ENCODE measurements at regions not wholly inside any gene's neighbourhood (a gene's known extent, or its start where the extent isn't known, plus 50 kb on each side); places are given as distances from the start of the nearest gene placed in this dataset.
"Not testable (repeated sequence)": the region's sequence is repeated elsewhere in the genome, so short reads cannot be mapped to it uniquely, and the experiment has no call there.

DNA sequence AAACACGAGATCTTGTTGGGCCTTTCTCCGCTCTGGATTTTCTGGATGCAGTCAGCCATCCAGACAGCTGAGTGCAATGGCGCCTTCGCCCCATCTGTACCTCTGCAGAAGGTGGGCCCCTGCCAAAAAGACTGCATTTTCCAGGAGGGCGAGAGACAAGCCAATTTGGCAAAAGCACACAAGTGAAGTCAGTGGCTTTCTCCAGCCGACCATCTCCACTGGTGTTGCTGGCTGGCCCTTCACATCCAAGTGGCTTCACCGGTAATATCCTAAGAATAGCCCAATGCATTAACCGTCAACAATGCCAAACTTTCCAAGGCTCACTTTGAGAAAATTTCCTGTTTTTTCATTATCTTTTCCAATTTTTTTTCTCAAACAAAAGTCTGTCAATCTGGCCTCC lies 96.2 kb upstream of the MXRA5 start:
- no peak for DNase-seq (ENCODE audit: low read depth)

DNA sequence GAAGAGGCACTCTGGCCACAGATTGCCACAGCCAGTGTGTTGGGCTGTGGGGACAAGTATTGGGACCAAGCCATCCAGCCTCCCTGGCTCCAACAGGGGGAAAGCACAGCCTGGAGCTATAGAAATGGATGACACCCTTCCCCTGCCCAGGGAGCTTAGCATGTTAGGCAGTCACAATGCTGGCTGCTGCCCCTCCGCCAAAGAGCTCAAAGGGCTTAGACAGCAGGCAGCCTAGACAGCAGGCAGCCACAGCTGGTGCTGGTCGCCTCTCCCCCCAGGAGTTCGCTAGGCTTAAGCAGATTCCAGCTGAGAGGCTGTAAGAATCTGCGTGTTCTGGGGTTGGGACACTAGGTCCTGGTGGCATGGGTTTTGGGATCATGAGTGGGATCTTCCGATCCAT lies 94.5 kb upstream of the MXRA5 start:
- DNase-seq (ENCODE audit: low read depth) = no peak

DNA sequence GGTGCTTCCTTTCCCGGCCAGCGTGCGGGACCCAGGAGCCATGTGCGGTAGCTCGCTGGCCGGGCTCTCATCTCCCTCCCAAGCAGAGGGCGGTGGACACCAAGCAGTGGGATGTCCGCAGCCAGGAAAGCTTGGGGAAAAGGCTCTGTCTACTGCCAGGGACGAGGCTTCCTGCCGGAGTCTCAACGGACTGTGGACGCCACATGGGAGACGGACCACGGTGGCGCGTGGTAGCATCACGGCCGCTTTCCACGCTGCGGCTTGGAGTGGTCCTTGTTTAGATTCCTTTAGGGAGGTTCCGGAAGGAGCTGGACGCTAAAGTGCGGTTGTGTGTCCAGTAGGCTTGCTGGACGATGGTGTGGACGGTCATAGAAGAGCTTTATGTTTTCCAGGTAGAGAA lies 89.5 kb upstream of the MXRA5 start:
- DNase-seq (ENCODE audit: low read depth) = not testable (repeated sequence)

DNA sequence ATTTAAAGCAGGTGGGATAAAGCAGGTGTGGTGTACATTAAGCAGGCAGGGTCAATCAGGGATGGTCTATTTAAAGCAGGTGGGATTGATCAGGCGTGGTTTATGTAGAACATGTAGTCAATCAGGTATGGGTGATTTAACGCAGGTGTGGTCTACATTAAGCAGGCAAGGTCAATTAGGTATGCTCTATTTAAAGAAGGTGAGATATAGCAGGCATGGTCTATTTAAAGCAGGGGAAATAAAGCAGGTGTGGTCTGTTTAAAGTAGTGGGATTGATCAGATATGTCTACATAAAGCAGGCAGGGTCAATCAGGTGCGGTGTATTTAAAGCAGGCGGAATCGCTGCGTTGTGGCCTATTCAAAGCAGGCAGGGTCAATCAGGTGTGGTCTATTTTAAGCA lies 88.6 kb upstream of the MXRA5 start:
- DNase-seq (ENCODE audit: low read depth) = no peak

DNA sequence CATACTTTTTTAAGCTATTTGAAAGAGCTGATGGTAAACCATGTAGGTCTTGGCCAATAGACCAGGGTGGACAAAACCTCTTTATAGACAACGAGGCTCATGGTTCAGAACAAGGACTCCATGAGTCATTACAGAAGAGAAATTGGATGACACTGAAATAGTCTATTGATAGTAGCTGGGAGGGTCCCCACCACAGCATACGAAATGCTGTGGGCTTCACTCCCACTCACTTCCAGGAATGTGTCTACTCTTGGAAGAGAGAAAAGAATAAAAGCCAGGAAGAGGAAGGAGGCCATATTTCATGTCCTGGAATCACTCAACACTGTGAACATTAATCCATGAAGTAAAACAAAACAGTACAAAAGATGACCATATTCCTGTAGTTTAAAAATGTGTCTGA lies 82.3 kb upstream of the MXRA5 start:
- DNase-seq (ENCODE audit: low read depth) = no peak

DNA sequence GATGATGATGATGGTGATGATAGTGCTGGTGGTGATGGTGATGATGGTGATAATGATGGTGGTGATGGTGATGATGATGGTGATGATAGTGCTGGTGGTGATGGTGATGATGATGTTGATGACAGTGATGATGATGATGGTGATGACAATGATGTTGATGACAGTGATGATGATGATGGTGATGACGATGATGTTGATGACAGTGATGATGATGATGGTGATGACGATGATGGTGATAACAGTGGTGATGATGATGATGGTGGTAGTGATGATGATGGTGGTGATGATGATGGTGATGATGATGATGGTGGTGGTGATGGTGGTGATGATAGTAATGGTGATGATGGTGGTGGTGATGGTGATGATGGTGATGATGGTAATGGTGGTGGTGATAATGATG lies 80.1 kb upstream of the MXRA5 start:
- DNase-seq (ENCODE audit: low read depth) = no peak

DNA sequence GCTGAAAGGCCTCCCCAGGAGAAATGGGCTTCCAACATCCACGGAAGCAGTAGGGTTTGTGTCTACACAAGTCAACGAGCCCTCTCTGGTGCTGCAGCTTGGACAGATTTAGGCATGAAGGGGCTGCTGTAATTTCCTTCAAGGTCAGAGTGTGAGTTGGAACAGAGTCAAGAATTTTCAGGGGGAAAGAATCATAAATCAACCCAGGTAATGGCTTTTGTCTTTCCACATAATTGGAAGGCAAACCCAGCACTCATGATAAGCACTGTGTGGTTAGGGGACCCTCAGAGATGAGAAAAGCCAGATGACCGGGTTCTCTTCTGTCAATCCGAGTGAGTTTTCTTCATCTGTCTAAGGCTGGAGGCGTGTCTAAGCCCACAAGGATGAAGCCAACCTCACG lies 78.6 kb upstream of the MXRA5 start:
- no peak for DNase-seq (ENCODE audit: low read depth)

DNA sequence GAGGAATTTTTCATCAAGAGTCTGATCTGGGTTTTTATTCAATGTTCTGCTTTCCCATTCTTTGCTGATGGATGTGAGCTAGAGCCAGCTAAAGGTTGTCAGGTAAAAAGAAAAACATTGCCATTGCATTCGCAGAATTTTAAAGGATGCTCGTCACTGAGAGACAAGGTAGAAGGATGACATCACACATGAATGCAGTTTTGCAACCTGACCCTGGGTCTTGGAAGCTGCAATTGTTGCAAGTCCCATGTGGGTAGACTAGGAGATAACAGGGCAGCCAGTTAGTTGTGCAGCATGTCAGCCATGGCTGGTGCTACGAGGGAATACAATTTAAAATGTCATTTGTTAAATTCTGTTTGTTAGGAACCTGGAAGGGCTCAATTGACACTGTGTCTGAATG lies 73.9 kb upstream of the MXRA5 start:
- DNase-seq (ENCODE audit: low read depth) = no peak

DNA sequence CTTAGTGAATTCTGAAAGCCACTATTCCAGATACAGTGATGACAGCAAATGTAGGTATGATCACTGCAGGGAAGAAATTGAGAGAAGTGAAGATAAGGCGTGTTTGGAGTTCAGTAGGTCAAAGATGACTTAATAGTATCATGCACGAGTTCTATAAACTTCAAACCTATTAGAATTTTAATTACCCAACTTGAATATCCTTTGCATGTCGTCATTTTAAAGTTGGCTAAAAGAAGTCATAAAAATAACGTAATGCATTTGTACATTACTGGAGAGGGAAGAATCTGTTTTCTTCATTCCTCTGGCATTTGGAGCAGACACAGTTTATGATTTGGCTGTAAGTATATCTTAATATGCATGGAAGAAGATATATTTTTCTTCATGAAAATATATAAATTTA lies 68.6 kb upstream of the MXRA5 start:
- DNase-seq (ENCODE audit: low read depth) = no peak

DNA sequence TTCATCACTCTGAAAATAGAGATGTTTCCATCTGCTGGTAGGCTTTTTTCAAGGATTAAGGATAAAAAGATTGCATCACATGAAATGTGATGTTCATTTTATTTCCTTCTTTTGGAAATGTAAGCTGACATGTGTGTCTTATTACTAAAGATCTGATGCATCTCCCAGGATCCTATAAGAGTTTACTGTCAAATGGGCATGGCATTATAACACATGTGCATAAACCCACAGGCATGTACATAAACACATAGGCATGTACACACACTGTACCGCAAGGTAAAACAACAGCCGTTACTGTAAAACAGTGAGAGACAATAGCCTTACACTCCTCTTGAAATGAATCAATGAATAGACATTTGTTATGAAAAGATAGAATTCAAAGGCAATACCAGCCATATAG lies 65.2 kb upstream of the MXRA5 start:
- not testable (repeated sequence) for DNase-seq (ENCODE audit: low read depth)

DNA sequence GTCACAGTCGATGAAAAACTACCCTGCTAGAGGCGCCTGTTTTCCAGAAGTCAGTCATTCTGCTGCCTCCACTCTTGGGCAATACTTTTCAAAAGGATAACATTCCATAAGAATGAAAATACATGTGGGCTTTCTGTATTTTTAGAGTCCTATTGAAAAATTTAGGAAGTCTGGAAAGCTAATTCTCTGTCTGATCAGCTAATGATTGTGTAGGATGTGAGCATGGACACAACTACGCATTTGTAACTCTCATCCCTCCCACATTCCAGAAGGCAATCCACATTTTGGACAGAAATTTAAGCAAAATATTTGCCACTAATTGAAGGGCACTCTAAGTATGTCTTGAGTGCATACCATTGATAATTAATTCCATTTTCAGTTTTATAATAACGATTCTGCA lies 63.5 kb upstream of the MXRA5 start:
- DNase-seq (ENCODE audit: low read depth) = not testable (repeated sequence)

DNA sequence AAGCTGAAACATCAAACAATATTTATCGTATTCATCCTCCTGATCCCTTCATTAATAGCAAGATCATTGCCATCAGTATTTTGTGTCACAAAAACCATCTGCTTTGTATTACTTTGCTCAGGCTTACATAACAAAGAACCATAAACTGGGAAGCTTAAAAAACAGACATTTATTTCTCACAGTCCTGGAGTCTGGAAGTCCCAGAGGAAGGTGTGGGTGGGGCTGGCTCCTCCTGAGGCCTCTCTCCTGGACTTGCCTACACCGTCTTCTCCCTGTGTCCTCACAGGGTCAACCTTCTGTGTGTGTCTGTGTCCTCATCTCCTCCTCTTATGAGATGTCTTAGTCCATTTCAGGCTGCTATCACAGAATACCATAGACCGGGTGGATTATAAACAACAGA lies 61.3 kb upstream of the MXRA5 start:
- DNase-seq (ENCODE audit: low read depth) = no peak

DNA sequence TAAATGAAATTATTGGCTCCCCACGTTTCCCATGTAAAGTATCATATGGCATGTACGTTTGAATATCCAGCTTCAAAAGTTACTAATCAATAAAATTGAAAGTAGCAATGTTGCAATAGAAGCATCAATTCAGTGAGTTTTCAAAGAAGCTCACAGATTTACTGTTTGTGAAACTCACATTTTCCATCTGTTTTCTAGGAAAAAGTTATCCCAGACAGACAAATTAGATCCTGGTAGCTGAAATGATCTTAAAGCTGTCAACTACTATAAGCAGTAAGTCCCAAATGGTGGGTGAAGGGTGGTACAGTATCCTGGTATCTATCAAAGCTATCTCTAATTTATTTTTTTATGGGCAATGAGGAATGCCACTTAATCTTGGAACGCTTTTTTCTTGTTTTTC lies 60.7 kb upstream of the MXRA5 start:
- no peak for DNase-seq (ENCODE audit: low read depth)

DNA sequence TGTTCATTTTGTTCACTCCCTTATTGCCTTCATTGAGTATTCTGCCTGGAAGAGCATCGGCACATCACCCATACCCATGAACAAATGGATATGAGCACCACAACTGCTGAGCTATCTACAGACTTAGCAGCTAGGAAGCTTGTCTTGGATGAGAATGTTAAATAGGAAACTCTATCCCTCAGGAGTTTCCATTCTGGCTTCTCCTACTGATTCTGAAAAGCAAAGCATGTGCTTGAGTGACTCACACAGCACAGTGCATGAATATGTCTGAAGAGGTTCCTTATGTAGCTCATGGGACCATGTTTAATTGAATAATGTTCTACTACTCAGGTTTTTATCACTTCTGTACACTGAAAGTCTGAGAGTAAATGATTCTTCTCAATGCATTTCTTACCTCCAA lies 57.3 kb upstream of the MXRA5 start:
- DNase-seq (ENCODE audit: low read depth) = no peak

Small RNA genes in the stretch of these regions (small RNA-seq; reads per million reads assigned to genes)
- 0.07 reads per million for gene SNORA48B

All from HT1080 (cell line).